Loucy (cell line): ENCODE measurements at regions not wholly inside any gene's neighbourhood (a gene's known extent, or its start where the extent isn't known, plus 50 kb on each side); places are given as distances from the start of the nearest gene placed in this dataset.

Source experiments
- H2AFZ ChIP-seq: fragments of 200-600 bp; sonication (generic); 2 replicates; pipeline ENCODE4 v1.6.0; 2016; ENCODE audit warnings: antibody characterized with exemption, mild to moderate bottlenecking, low read length, moderate library complexity
- H3F3A ChIP-seq: fragments of 200-600 bp; 2 replicates; pipeline ENCODE4 v1.6.0; 2016; ENCODE audit warnings: antibody characterized with exemption, low read depth, mild to moderate bottlenecking
- H3K27me3 ChIP-seq: fragments of 200-600 bp; sonication (generic); 2 replicates; pipeline ENCODE4 v1.6.1; 2014; ENCODE audit warnings: low read length, mild to moderate bottlenecking; ENCODE audit not compliant: insufficient read depth, poor library complexity, severe bottlenecking
- H3K36me3 ChIP-seq: fragments of 200-600 bp; sonication (generic); 2 replicates; pipeline ENCODE4 v1.6.1; 2016; ENCODE audit warnings: low read length; ENCODE audit not compliant: insufficient read depth
- H3K4me1 ChIP-seq: fragments of 200-600 bp; sonication (generic); 2 replicates; pipeline ENCODE4 v1.5.1; 2014; ENCODE audit warnings: low read length, mild to moderate bottlenecking; ENCODE audit not compliant: insufficient read depth, poor library complexity, severe bottlenecking
- H3K4me2 ChIP-seq: fragments of 200-600 bp; sonication (generic); 2 replicates; pipeline ENCODE4 v1.6.0; 2014; ENCODE audit warnings: antibody characterized with exemption, low read length, low read depth, mild to moderate bottlenecking; ENCODE audit not compliant: poor library complexity, severe bottlenecking
- H3K4me3 ChIP-seq: fragments of 200-600 bp; sonication (generic); 2 replicates; pipeline ENCODE4 v1.5.1; 2014; ENCODE audit warnings: low read length, mild to moderate bottlenecking, mixed read lengths; ENCODE audit not compliant: poor library complexity, severe bottlenecking
- H3K79me2 ChIP-seq: fragments of 200-600 bp; sonication (generic); 2 replicates; pipeline ENCODE4 v1.6.1; 2014; ENCODE audit warnings: low read length; ENCODE audit not compliant: insufficient read depth
- H3K9ac ChIP-seq: fragments of 200-600 bp; sonication (generic); 2 replicates; pipeline ENCODE4 v1.6.0; 2014; ENCODE audit warnings: mild to moderate bottlenecking, low read depth, low read length, moderate library complexity; ENCODE audit not compliant: poor library complexity, severe bottlenecking
- H3K9me2 ChIP-seq: fragments of 200-600 bp; sonication (generic); replicated peaks from 2 replicates; pipeline ENCODE4 v1.6.1; 2016; ENCODE audit warnings: low read depth, low read length, mixed read lengths
- H3K9me3 ChIP-seq: fragments of 200-600 bp; sonication (generic); 2 replicates; pipeline ENCODE4 v1.6.1; 2014; ENCODE audit warnings: mild to moderate bottlenecking, antibody characterized with exemption, low read length, low read depth; ENCODE audit not compliant: insufficient read depth
- H4K20me1 ChIP-seq: fragments of 200-600 bp; sonication (generic); 2 replicates; pipeline ENCODE4 v1.6.0; 2014; ENCODE audit warnings: antibody characterized with exemption, low read length, mild to moderate bottlenecking; ENCODE audit not compliant: insufficient read depth, poor library complexity, severe bottlenecking
- CTCF ChIP-seq: fragments of 200-600 bp; sonication (generic); conservative IDR thresholded peaks from 2 replicates; pipeline ENCODE4 v1.5.1; 2014; ENCODE audit warnings: mild to moderate bottlenecking, antibody characterized with exemption, low read length
- EZH2phosphoT487 ChIP-seq: fragments of 200-600 bp; IDR thresholded peaks from 2 replicates; pipeline ENCODE4 v1.6.1; 2018; ENCODE audit warnings: antibody characterized with exemption, mild to moderate bottlenecking, moderate library complexity, borderline replicate concordance

DNA sequence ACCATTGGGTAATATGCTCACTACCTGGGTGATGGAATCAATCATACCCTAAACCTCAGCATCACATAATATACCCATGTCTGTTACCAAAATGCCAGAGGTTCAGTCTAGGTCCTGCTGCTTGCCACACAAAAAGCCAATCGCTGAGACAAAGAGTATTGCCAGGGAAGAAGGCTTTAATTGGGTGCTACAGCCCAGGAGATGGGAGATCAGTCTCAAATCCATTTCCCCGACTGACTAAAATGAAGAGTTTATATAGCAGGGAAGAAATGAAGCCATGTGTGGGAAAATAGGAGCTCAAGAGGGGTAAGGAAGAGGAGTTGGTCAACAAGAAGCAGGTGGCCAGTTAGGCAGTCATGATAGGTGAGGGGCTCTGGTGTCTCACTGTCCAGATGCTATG, 149.6 kb downstream of the QRSL1 start:
- H3K9me3 ChIP-seq: peaks cover 4% of the 10 kb centered on the region; the same call in 1 of the 2 replicates

DNA sequence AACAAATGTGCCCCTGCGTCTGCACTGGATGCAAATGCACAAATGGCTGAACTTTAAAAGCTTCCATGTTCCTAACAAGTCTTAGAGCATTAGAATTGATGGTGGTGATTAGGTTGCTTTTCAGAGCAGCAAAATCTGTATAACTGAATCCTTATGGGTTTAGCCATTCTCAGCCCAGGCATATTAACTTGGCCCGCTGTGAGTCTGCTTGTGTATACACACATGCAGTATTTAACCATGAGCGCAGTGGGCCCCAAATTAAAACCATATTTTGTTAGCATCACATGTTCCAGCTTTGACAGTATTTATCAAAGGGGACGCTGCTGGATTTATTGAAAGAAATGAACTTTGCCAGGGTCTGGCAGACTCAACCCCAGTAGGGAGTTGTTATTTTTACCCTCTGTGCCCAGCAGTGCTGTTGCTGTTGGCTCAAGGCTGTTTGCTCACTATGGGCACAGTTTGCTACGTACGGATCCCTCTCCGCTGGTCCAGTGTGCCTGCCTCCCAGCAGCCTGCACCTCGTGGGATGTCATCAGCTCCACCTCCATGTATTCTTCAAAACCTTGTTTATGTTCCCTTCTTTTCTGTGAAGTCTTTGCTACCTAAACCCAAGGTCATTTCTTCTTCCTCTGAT, 144.7 kb downstream of the QRSL1 start:
- Histone ChIP-seq H3F3A (no peaks in the 10 kb centered on the region), H3K4me1 (no peaks in the 10 kb centered on the region), H3K79me2 (no peaks in the 10 kb centered on the region), H2AFZ (no peak overlapping the region), H3K9ac (no peak overlapping the region), H3K4me2 (no peak overlapping the region), H3K27me3 (no peaks in the 10 kb centered on the region), H4K20me1 (no peaks in the 10 kb centered on the region), H3K9me2 (no peaks in the 10 kb centered on the region), H3K4me3 (no peak overlapping the region), H3K9me3 (peaks cover 8% of the 10 kb centered on the region; the same call in 1 of the 2 replicates), H3K36me3 (no peaks in the 10 kb centered on the region)
- TF ChIP-seq EZH2phosphoT487: no peak
- no peak for TF ChIP-seq CTCF

More for the DNA sequence above, 149.6 kb downstream of the QRSL1 start:
- TF ChIP-seq EZH2phosphoT487: no peak
- no peak for TF ChIP-seq CTCF
- no peaks in the 10 kb centered on the region for H3K27me3 ChIP-seq
- H3K4me3 ChIP-seq: no peak overlapping the region
- H3K9ac ChIP-seq: no peak overlapping the region
- H3K9me2 ChIP-seq: no peaks in the 10 kb centered on the region
- no peak overlapping the region for H2AFZ ChIP-seq
- H3K4me2 ChIP-seq: no peak overlapping the region
- H3K36me3 ChIP-seq: no peaks in the 10 kb centered on the region
- no peaks in the 10 kb centered on the region for H3K79me2 ChIP-seq
- no peaks in the 10 kb centered on the region for H3K4me1 ChIP-seq
- H3F3A ChIP-seq: no peaks in the 10 kb centered on the region
- no peaks in the 10 kb centered on the region for H4K20me1 ChIP-seq

- Histone ChIP-seq H3K4me2 (no peak overlapping the region), H4K20me1 (no peaks in the 10 kb centered on the region), H3K4me1 (no peaks in the 10 kb centered on the region), H3K9ac (no peak overlapping the region), H2AFZ (no peak overlapping the region), H3K4me3 (no peak overlapping the region), H3K36me3 (no peaks in the 10 kb centered on the region), H3K27me3 (no peaks in the 10 kb centered on the region), H3K9me3 (peaks cover 8% of the 10 kb centered on the region; the same call in 1 of the 2 replicates), H3F3A (no peaks in the 10 kb centered on the region), H3K79me2 (no peaks in the 10 kb centered on the region), H3K9me2 (no peaks in the 10 kb centered on the region)
- no peak for TF ChIP-seq CTCF
- no peak for TF ChIP-seq EZH2phosphoT487
These were observed 144.1 kb downstream of the QRSL1 start for GRCh38 chr6:106773522-106773921.
